Kidney (tissue), 13 donors: ENCODE measurements at regions not wholly inside any gene's neighbourhood (a gene's known extent, or its start where the extent isn't known, plus 50 kb on each side); places are given as distances from the start of the nearest gene placed in this dataset.

Experiments used
- DNase-seq, 5 donors: peaks; one replicate each; pipeline ENCODE4 v3.0.0-alpha.2; 2013 to 2020
- FAIRE-seq: peaks from 2 replicates; lab custom pipeline; 2012; peaks lifted over from hg19 to GRCh38; lab: Jason Lieb, UNC
- H3K27ac ChIP-seq, 2 donors: one replicate each; pipeline ENCODE4 v1.7.0; 2013; ENCODE audit warnings: low read depth in 2 of 2, low read length in 2 of 2, inconsistent platforms in 1 of 2
- H3K27me3 ChIP-seq: one replicate; pipeline ENCODE4 v1.7.1; 2013; ENCODE audit warnings: low read length, inconsistent platforms; ENCODE audit not compliant: control insufficient read depth, insufficient read depth
- H3K36me3 ChIP-seq, 3 donors: one replicate each; pipeline versions ENCODE4 v1.7.0 to v1.7.1; 2013; ENCODE audit warnings: low read length in 3 of 3, control low read depth in 1 of 3, inconsistent platforms in 1 of 3; ENCODE audit not compliant: insufficient read depth in 3 of 3, control insufficient read depth in 2 of 3
- H3K4me1 ChIP-seq, 3 donors: one replicate each; pipeline versions ENCODE4 v1.7.0 to v1.7.1; 2013; ENCODE audit warnings: low read length in 3 of 3, inconsistent platforms in 1 of 3, low read depth in 1 of 3; ENCODE audit not compliant: control insufficient read depth in 2 of 3, insufficient read depth in 2 of 3
- H3K4me3 ChIP-seq, 3 donors: one replicate each; pipeline versions ENCODE4 v1.7.0 to v1.8.1; 2013; ENCODE audit warnings: low read length in 3 of 3, control low read depth in 1 of 3, inconsistent platforms in 1 of 3
- H3K9ac ChIP-seq, 3 donors: one replicate each; pipeline versions ENCODE4 v1.7.0 to v1.7.1; 2013; ENCODE audit warnings: low read length in 3 of 3, control low read depth in 1 of 3, inconsistent platforms in 1 of 3
- H3K9me3 ChIP-seq, 3 donors: one replicate each; pipeline versions ENCODE4 v1.7.0 to v1.7.1; 2013; ENCODE audit warnings: low read length in 3 of 3, control low read depth in 1 of 3, inconsistent platforms in 1 of 3; ENCODE audit not compliant: control insufficient read depth in 2 of 3, insufficient read depth in 1 of 3
- intact Hi-C: fragments of 100-400 bp; cut with DNase I; formaldehyde crosslinking; loops from one replicate; pipeline ENCODE4 v1.11.1; 2022
- TF ChIP-seq, protein P1 (sequence below): IDR thresholded peaks from 3 replicates; pipeline ENCODE4 v1.5.1; 2012; ENCODE audit warnings: mild to moderate bottlenecking, moderate library complexity, borderline replicate concordance; ENCODE audit not compliant: insufficient read depth; ENCODE audit errors: extremely low read depth
- donor health status: control.
- donor health status: control.
- donor health status: control.
- donor health status: control.
- donor health status: control.
- donor health status: DM: yes; HTN: yes; CAD: no.
- donor health status: Normal renal cell carcinoma (clear cell type).

- no peak overlapping the region for H3K9ac ChIP-seq
- H3K27ac ChIP-seq: no peak overlapping the region
- intact Hi-C loops: no loop called here
- FAIRE-seq (no peak), DNase-seq (no peak)
- TF ChIP-seq, protein P1, sequence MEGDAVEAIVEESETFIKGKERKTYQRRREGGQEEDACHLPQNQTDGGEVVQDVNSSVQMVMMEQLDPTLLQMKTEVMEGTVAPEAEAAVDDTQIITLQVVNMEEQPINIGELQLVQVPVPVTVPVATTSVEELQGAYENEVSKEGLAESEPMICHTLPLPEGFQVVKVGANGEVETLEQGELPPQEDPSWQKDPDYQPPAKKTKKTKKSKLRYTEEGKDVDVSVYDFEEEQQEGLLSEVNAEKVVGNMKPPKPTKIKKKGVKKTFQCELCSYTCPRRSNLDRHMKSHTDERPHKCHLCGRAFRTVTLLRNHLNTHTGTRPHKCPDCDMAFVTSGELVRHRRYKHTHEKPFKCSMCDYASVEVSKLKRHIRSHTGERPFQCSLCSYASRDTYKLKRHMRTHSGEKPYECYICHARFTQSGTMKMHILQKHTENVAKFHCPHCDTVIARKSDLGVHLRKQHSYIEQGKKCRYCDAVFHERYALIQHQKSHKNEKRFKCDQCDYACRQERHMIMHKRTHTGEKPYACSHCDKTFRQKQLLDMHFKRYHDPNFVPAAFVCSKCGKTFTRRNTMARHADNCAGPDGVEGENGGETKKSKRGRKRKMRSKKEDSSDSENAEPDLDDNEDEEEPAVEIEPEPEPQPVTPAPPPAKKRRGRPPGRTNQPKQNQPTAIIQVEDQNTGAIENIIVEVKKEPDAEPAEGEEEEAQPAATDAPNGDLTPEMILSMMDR: no peak
- H3K9me3 ChIP-seq: no peaks in the 10 kb centered on the region
- H3K36me3 ChIP-seq: no peaks in the 10 kb centered on the region
- H3K4me3 ChIP-seq: no peak overlapping the region
- no peaks in the 10 kb centered on the region for H3K4me1 ChIP-seq
- H3K27me3 ChIP-seq: no peaks in the 10 kb centered on the region
Measured at GRCh38 chr12:115857160-115857920, 420.2 kb downstream of the MED13L start.

DNA sequence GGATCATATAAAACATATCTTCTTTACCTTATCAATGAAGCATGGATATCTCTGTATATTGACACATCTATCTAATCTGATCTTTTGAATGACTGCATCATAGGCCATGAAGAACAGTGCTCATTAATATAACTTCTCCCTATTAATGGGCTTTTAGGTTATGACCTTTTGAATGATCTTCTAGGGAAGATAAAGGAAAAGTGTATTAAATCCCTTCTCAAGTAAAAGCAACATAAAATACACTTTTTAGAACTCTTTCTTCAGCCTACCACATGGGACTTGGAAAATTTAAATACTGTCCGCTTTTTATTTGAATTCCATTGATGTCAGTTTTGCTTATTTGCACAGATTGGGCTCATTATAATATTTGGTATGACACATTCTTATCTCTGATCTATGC lies 425.4 kb downstream of the MED13L start:
- no peaks in the 10 kb centered on the region for H3K4me1 ChIP-seq
- no peaks in the 10 kb centered on the region for H3K36me3 ChIP-seq
- no peaks in the 10 kb centered on the region for H3K27me3 ChIP-seq
- DNase-seq (no peak), FAIRE-seq (no peak)
- no peak overlapping the region for H3K4me3 ChIP-seq
- no peak overlapping the region for H3K9ac ChIP-seq
- intact Hi-C loops: no loop called here
- peaks cover 0 to 11% (median 6%) of the 10 kb centered on the region in 3 donors for H3K9me3 ChIP-seq
- H3K27ac ChIP-seq: no peak overlapping the region
- TF ChIP-seq, protein P1: no peak

- Histone ChIP-seq H3K36me3 (no peaks in the 10 kb centered on the region), H3K27ac (no peak overlapping the region), H3K9me3 (peaks cover 0 to 11% (median 6%) of the 10 kb centered on the region in 3 donors), H3K4me1 (no peaks in the 10 kb centered on the region), H3K27me3 (no peaks in the 10 kb centered on the region), H3K9ac (no peak overlapping the region), H3K4me3 (no peak overlapping the region)
- no peak for FAIRE-seq
- TF ChIP-seq, protein P1: no peak
- DNase-seq: no peak
- intact Hi-C loops: no loop called here
Measured at GRCh38 chr12:115850957-115851356, 426.5 kb downstream of the MED13L start.
